MCF 10A (cell line): ENCODE measurements at regions not wholly inside any gene's neighbourhood (a gene's known extent, or its start where the extent isn't known, plus 50 kb on each side); places are given as distances from the start of the nearest gene placed in this dataset.

Source experiments
- BruUV-seq: library from RNA; stranded (reverse); fragments of 400-500 nt; replicated peaks from 2 replicates; lab custom pipeline; 2021; lab: Mats Ljungman, UMichigan
- CTCF ChIA-PET: fragments of 300-600 bp; sonication (Branson Sonifier 250); formaldehyde crosslinking; extraction: SDS; loops from one replicate; lab custom pipeline; 2021; ENCODE audit warnings: antibody characterized with exemption, inconsistent platforms; lab: Yijun Ruan, JAX
- POLR2A ChIA-PET: fragments of 300-600, 350-650 bp; sonication (Branson Sonifier 250); formaldehyde crosslinking; extraction: SDS; loops from one replicate; lab custom pipeline; 2020; ENCODE audit warnings: antibody characterized with exemption, inconsistent platforms; lab: Yijun Ruan, JAX
- DNase-seq: peaks from one replicate; pipeline ENCODE4 v3.0.0-alpha.2; 2018; ENCODE audit not compliant: unreplicated experiment
- H3K27ac Mint-ChIP-seq: one replicate; pipeline ENCODE4 v1.8.0; 2022; ENCODE audit warnings: mild to moderate bottlenecking, low read depth, mixed read lengths; ENCODE audit not compliant: unreplicated experiment
- H3K27me3 Mint-ChIP-seq: one replicate; pipeline ENCODE4 v1.8.0; 2022; ENCODE audit warnings: mixed read lengths; ENCODE audit not compliant: insufficient read depth, unreplicated experiment
- H3K36me3 Mint-ChIP-seq: one replicate; pipeline ENCODE4 v1.8.0; 2022; ENCODE audit warnings: mild to moderate bottlenecking, moderate library complexity, mixed read lengths; ENCODE audit not compliant: insufficient read depth, unreplicated experiment
- H3K4me1 Mint-ChIP-seq: one replicate; pipeline ENCODE4 v1.8.0; 2022; ENCODE audit warnings: mixed read lengths; ENCODE audit not compliant: insufficient read depth, unreplicated experiment
- H3K4me3 Mint-ChIP-seq: one replicate; pipeline ENCODE4 v1.8.0; 2022; ENCODE audit warnings: mild to moderate bottlenecking, moderate library complexity, mixed read lengths; ENCODE audit not compliant: unreplicated experiment
- H3K9me3 Mint-ChIP-seq: one replicate; pipeline ENCODE4 v1.8.0; 2022; ENCODE audit warnings: mixed read lengths; ENCODE audit not compliant: unreplicated experiment
- CTCF ChIP-seq: fragments of 200-600 bp; IDR thresholded peaks from one replicate; pipeline ENCODE4 v1.8.0; 2022; ENCODE audit warnings: antibody characterized with exemption, mild to moderate bottlenecking; ENCODE audit not compliant: unreplicated experiment
- intact Hi-C: fragments of 100-400 bp; cut with micrococcal nuclease; formaldehyde crosslinking; loops from 2 replicates; pipeline ENCODE4 v1.14.1; 2022

- Mint-ChIP-seq H3K27me3 (no peaks in the 10 kb centered on the region), H3K27ac (no peak overlapping the region), H3K4me1 (peaks cover 12% of the 10 kb centered on the region), H3K4me3 (no peak overlapping the region), H3K9me3 (peaks cover 4% of the 10 kb centered on the region), H3K36me3 (no peaks in the 10 kb centered on the region)
- BruUV-seq = no TSS peak
- TF ChIP-seq CTCF = no peak
- intact Hi-C loops = no loop called here
- ChIA-PET CTCF (no interaction called here), POLR2A (interaction anchor here (0.7 kb wide), 1 partner anchor 366 kb away, joined by 4 read pairs; no protein-coding TSS in a partner anchor)
- no peak for DNase-seq
Observed at GRCh38 chr5:92748072-92748676, 832.8 kb downstream of the NR2F1-AS1 start.

DNA sequence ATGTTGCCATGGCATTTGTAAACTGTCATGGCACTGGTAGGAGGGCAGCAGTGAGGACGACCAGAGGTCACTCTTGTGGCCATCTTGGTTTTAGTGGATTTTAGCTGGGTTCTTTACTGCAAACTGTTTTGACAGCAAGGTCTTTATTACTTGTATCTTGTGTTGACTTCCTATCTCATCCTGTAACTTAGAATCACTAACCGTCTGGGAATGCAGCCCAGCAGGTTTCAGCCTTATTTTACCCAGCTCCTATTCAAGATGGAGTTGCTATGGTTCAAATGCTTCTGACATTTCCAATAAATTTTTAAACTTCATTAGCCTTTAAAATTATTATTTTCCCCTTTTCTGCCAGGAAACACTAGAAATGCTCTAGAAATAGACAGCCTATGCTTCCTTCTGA lies 839.1 kb downstream of the NR2F1-AS1 start:
- no peak overlapping the region for H3K27ac Mint-ChIP-seq
- no peaks in the 10 kb centered on the region for H3K36me3 Mint-ChIP-seq
- no TSS peak for BruUV-seq
- H3K4me1 Mint-ChIP-seq = no peaks in the 10 kb centered on the region
- DNase-seq = no peak
- CTCF ChIA-PET = interaction anchor here (0.6 to 0.7 kb wide), 2 partner anchors 430 to 494 kb away, joined by 3 read pairs; no protein-coding TSS in a partner anchor
- H3K9me3 Mint-ChIP-seq = peaks cover under 1% of the 10 kb centered on the region
- no peaks in the 10 kb centered on the region for H3K27me3 Mint-ChIP-seq
- no peak overlapping the region for H3K4me3 Mint-ChIP-seq
- POLR2A ChIA-PET = interaction anchor here (0.7 kb wide), 1 partner anchor 112 kb away, joined by 3 read pairs; no protein-coding TSS in a partner anchor
- TF ChIP-seq CTCF = no peak
- intact Hi-C loops = no loop called here

GRCh38 chr5:92734211-92734940 lies 846.6 kb downstream of the NR2F1-AS1 start:
- Mint-ChIP-seq H3K4me3 (no peak overlapping the region), H3K27me3 (no peaks in the 10 kb centered on the region), H3K36me3 (no peaks in the 10 kb centered on the region), H3K4me1 (no peaks in the 10 kb centered on the region), H3K27ac (no peak overlapping the region), H3K9me3 (peaks cover 8% of the 10 kb centered on the region)
- no peak for TF ChIP-seq CTCF
- POLR2A ChIA-PET = interaction anchor here (0.7 kb wide), 1 partner anchor 1093 kb away, joined by 3 read pairs; no protein-coding TSS in a partner anchor
- CTCF ChIA-PET = no interaction called here
- intact Hi-C loops = no loop called here
- no TSS peak for BruUV-seq
- DNase-seq = no peak

GRCh38 chr5:92730486-92730885 lies 850.5 kb downstream of the NR2F1-AS1 start:
- Mint-ChIP-seq H3K27me3 (no peaks in the 10 kb centered on the region), H3K4me3 (no peak overlapping the region), H3K27ac (no peak overlapping the region), H3K36me3 (no peaks in the 10 kb centered on the region), H3K4me1 (no peaks in the 10 kb centered on the region), H3K9me3 (no peaks in the 10 kb centered on the region)
- no peak for DNase-seq
- intact Hi-C loops = no loop called here
- CTCF ChIA-PET = interaction anchor here (0.6 kb wide), 1 partner anchor 1749 kb away, joined by 5 read pairs; no protein-coding TSS in a partner anchor
- POLR2A ChIA-PET = interaction anchor here (0.7 kb wide), 1 partner anchor 20 kb away, joined by 3 read pairs; no protein-coding TSS in a partner anchor
- BruUV-seq = no TSS peak
- no peak for TF ChIP-seq CTCF
